NCI-H187 (cell line): ENCODE measurements at regions not wholly inside any gene's neighbourhood (a gene's known extent, or its start where the extent isn't known, plus 50 kb on each side); places are given as distances from the start of the nearest gene placed in this dataset.

Experiments
- DNase-seq, 2 experiments: peaks; one replicate each; lab custom pipeline; 2025; lab: John Stamatoyannopoulos, UW

- no peak for DNase-seq
Observed at GRCh38 chr5:5633579-5633978, 211.1 kb downstream of the ICE1 start.

- DNase-seq: no peak
Observed at GRCh38 chr5:5632678-5633077, 210.2 kb downstream of the ICE1 start.

DNA sequence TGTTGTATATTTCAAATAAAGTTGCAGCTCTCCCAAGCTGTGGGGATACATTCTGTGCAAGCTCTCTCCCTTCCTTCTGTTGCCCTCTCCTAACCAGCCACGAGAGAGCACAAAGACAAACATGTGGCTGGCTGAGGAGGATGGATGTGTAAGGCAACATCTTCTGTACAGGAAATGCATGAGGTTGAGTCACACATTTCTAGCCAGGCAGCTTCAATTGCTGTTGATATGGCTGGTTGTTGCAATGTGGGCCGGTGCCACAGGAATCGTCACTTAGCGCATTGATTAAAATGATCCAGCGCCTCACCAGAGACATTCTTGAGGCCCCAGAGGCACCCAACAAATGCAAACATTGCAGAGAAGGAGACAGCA lies 207.1 kb downstream of the ICE1 start:
- DNase-seq: no peak

- no peak for DNase-seq
Observed at GRCh38 chr5:5628866-5629606, 206.6 kb downstream of the ICE1 start.

DNA sequence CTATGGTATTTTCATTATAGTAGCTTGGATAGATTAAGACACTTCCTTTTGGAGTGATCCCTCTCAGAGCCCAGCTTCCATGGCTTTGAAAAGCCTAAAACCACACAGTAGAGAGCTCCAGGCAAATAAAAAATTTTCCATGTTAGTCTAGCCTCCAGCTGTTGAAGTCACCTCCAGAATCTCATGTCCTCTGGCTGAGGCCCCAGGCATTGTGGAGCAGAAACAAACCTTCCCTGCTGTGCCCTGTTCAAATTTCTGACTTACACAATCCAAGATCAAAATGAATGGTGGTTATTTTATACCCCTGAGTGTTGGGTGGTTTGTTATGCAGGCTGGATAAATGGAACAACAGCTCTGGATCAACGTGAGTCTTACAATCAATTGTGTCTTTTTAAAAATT lies 203.9 kb downstream of the ICE1 start:
- DNase-seq: no peak

- no peak for DNase-seq
Observed at GRCh38 chr5:5625491-5625890, 203.0 kb downstream of the ICE1 start.

GRCh38 chr5:5623397-5623796 lies 200.9 kb downstream of the ICE1 start:
- no peak for DNase-seq

GRCh38 chr5:5622806-5623205 lies 200.3 kb downstream of the ICE1 start:
- DNase-seq: no peak

GRCh38 chr5:5619546-5619945 lies 197.1 kb downstream of the ICE1 start:
- DNase-seq: no peak

DNA sequence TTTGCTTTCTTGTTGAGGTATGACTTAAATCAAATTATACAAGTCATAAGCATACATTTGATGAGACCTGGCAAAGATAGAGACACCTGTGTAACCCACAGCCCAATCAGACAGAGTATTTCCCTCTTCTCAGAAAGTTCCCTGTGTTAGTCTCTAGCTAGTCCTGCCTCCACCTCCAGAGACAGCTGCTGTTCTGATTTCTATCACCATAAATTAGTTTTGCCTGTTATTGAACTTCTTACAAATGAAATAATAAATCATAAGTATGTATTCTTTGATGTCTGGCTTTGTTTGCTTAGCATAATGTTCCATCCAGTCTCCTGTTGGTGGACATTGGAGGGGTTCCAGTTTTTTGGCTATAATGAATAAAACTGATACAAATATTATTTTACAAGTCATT lies 194.5 kb downstream of the ICE1 start:
- no peak for DNase-seq

DNA sequence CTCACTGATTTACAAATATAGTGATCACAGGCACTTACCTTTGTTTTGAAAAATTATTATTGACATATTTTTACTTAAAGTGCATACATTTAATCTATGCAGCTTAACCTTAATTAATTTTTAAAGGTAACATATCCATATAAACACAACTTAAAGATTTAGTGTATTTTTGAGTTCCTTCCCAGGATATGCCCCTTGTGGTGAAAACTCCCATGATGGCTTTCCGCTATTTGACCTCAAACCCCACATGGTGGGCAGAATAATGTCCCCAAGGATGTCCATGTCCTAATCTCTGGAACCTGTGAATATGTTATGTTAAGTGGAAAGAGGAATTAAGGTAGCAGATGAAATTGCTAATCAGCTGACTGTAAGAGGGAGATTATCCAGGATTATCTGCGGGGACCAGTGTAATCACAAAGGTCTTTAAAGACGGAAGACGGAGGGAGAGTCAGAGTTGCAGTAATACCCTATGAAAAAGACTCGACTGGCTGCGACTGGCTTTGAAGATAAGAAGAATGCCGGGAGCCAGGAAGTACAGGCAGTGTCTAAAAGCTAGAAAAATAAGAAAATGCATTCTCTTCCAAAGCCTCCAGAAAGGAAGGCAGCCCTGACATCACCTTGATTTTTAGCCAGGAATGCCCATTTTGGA lies 193.9 kb downstream of the ICE1 start:
- DNase-seq: no peak

DNA sequence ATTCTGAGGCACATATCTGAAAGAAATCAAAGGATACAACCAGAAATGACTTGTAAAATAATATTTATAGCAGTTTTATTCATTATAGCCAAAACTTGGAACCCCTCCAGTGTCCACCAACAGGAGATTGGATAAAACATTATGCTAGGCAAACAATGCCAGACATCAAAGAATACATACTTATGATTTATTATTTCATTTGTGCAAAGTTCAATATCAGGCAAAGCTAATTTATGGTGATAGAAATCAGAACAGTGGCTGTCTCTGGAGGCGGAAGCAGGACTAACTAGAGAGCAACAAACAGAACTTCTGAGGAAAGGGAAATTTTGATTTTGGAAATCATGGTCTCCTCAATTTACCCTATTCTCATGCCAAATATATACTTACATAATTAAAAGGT lies 193.1 kb downstream of the ICE1 start:
- no peak for DNase-seq

DNA sequence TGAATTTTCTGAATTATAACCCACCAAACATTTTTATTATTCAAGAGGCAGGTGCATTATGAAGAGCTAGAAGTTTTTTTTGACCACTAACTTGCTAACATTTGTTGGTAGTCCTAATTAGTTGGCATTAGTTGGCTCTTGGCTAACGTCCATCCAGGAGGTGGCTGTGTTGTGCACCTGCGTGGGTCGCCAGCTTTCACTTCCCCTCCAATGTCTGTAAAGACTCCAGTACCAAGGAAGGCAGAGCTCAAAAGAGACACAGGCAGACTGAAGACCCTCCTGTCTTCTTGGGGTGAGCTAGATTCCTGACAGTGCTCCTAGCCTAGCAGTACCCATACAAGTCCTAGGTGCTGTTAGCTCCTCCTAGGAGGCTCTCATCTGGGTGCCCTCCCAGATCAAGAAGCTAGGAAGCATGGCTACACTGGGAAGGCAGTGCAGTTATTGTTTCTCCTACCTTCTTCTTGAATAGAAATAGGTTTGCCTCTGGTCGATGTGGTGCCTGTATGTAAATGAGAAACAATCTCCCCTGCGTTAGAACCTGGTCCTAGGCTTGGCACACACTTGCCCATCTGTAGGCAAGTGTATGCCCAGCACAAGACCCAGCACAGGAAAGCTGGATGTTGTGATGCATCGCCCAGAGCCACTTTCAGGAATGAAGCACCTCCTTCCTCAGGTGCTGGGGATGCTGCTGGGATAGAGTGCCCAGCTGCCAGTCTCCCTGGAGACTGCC lies 190.9 kb downstream of the ICE1 start:
- no peak for DNase-seq

DNA sequence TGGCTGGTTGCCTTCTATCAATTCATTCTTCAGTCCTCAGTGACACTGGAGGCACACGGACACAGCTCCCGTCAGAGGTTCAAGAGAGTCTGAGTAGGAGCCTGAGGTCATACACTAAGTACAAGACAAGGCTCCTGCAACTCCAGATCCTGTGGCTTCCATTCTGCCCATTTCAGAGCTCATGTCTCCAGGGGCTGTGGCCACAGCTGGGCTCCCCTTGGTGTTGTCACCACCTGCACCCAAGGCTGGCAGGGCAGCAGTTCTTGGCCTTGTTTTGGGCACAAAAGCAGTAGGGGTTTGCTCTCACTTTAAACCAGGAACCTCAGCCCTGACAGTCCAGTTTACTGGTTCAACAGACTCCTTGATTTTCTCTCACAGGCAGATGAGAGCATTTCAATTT lies 189.6 kb downstream of the ICE1 start:
- no peak for DNase-seq

DNA sequence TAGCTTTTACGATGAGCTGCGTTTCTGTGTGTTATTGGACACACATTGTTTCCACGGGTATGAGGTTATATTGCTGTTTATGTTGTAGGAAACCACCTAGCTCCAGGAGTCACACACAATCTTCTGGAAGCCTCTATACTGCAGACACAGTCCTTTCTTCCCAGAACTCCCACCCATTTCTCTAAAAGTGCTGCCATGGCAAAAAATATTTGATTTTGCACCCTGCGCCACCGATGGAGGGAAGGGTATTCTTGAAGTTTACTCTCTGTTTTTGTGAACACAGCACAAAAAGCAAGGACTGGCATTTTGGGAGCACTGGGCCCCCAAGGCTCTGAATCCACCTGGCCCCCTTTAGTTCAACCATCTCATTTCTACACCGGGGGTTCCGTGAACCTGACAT lies 187.5 kb downstream of the ICE1 start:
- no peak for DNase-seq

DNA sequence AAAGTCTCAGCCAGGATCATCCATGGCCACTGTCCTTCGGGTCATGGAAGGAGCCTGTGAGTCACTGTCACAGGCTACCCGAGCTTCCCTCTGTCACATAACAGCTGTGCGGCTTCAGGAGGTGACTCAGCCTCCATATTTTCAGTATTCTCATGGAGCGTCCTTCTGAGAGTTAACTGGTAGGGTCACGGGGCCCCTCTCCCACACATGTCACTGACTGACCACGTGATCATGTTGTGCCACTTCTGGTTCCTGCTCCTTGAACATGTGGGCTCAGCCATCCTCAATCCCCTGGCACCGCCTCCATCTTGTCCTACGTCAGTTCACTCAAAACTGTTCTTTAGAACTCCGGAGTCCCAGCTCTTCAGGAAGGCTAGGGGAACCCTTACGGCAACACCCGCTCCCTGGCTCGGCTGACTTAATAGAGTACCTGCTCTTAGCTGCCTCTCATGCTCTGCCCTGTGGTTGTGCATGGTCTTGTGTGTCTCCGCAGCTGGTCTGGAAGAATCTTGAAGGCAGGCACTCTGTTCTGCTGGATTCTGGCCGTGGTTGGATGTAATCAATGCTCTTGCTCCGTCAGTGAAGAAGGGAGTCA lies 182.8 kb downstream of the ICE1 start:
- DNase-seq: no peak

DNA sequence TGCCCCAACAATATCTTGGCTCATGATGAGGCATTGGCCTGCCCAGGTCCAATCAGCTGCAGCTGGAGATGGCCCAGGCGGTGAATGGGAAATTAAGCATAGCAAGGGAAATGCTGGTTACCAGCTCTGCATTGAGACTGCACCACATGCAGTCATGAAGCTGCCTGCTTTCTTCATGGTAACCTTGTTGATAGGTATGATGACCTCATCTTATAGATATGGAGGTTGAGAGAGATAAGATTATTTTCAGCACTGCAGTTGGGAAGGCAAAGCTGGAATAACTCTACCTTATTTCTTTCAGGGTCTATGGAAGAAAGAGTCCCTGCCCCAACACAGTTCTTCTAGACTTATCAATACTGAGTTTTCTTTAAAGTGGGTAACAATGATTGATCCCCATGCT lies 180.1 kb downstream of the ICE1 start:
- DNase-seq: no peak

DNA sequence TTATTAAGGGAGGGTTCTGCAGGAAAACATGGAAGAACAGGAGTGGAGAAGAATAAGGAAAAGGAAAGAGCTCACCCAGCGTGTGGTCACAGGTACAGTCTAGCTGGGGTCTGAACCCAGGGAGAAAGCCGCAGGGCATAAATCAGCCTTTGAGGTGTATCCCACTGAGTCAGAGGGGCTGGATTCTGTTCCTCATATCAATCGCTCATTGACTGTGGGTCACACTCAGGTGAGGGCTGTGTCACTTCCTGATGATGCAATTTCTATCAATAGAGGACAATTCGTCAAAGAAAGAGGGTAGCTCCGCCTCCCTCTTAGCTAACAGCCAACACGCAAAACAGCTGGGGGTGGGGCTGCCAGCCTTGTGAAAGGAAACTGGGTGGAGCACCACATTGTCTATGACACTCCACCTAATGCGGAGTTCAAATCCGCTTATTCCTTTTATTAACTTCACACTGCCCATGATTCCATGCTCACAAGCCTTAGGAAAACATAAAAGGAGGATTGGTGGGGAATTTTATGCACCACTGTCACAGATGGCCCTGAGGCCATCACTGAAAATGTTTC lies 176.2 kb downstream of the ICE1 start:
- DNase-seq: no peak

DNA sequence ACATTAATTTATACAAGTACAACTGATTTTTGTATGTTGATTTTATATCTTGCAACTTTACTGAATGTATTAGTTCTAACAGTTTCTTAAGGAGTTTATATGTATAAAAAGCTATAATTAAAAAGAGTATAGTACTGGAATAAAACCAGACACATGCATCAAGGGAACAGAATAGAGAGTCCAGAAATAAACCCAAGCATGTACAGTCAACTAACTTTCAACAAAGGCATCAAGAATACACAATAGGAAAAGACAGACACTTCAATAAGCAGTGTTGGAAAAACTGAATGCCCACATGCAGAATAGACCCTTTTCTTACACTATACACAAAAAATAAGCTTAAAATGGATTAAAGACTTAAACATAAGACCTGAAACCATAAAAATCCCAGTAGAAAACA lies 170.9 kb downstream of the ICE1 start:
- DNase-seq: no peak

- no peak for DNase-seq
Observed at GRCh38 chr5:5592541-5592940, 170.1 kb downstream of the ICE1 start.

- no peak for DNase-seq
Observed at GRCh38 chr5:5591567-5591966, 169.1 kb downstream of the ICE1 start.

- no peak for DNase-seq
Observed at GRCh38 chr5:5589857-5590256, 167.4 kb downstream of the ICE1 start.
